Activated B cell treated with CpG ODN at 0.5 μM for 24 hours (primary cell): ENCODE measurements at regions not wholly inside any gene's neighbourhood (a gene's known extent, or its start where the extent isn't known, plus 50 kb on each side); places are given as distances from the start of the nearest gene placed in this dataset.

ENCODE experiments used
- ATAC-seq: fragments of 200-7000 bp; cut with Tn5 transposase; one replicate; pipeline ENCODE4 v1.10.0; 2021; ENCODE audit warnings: low read depth, mild to moderate bottlenecking, moderate library complexity
- CTCF ChIA-PET: fragments of 350-600 bp; sonication (Branson Sonifier 250); formaldehyde crosslinking; loops from one replicate; lab custom pipeline; 2021; ENCODE audit warnings: antibody characterized with exemption; lab: Charles Lee
- POLR2A ChIA-PET: fragments of 350-600 bp; sonication (Branson Sonifier 250); formaldehyde crosslinking; loops from one replicate; lab custom pipeline; 2021; ENCODE audit warnings: antibody characterized with exemption; lab: Charles Lee
- DNase-seq: peaks from one replicate; pipeline ENCODE4 v3.0.0; 2022
- H3K27ac Mint-ChIP-seq: one replicate; pipeline ENCODE4 v1.8.0; 2020; ENCODE audit warnings: mixed read lengths
- H3K27me3 Mint-ChIP-seq: one replicate; pipeline ENCODE4 v1.8.0; 2021; ENCODE audit warnings: mixed read lengths
- H3K36me3 Mint-ChIP-seq: one replicate; pipeline ENCODE4 v1.8.0; 2021; ENCODE audit warnings: low read depth, mixed read lengths
- H3K4me1 Mint-ChIP-seq: one replicate; pipeline ENCODE4 v1.8.0; 2021; ENCODE audit warnings: mixed read lengths
- H3K4me3 Mint-ChIP-seq: one replicate; pipeline ENCODE4 v1.8.0; 2020; ENCODE audit warnings: mild to moderate bottlenecking, mixed read lengths
- H3K9me3 Mint-ChIP-seq: one replicate; pipeline ENCODE4 v1.8.0; 2020; ENCODE audit warnings: mixed read lengths
- CTCF ChIP-seq: fragments of 200-600 bp; IDR thresholded peaks from one replicate; pipeline ENCODE4 v1.8.0; 2022; ENCODE audit warnings: antibody characterized with exemption, mild to moderate bottlenecking
- intact Hi-C: fragments of 100-400 bp; cut with micrococcal nuclease; formaldehyde crosslinking; loops from one replicate; pipeline ENCODE4 v1.15.1; 2024

- H3K4me1 Mint-ChIP-seq: peaks cover 4% of the 10 kb centered on the region
- no peaks in the 10 kb centered on the region for H3K36me3 Mint-ChIP-seq
- CTCF ChIA-PET: no interaction called here
Measured at GRCh38 chr4:86481440-86481839, 112.7 kb upstream of the PTPN13 start.

DNA sequence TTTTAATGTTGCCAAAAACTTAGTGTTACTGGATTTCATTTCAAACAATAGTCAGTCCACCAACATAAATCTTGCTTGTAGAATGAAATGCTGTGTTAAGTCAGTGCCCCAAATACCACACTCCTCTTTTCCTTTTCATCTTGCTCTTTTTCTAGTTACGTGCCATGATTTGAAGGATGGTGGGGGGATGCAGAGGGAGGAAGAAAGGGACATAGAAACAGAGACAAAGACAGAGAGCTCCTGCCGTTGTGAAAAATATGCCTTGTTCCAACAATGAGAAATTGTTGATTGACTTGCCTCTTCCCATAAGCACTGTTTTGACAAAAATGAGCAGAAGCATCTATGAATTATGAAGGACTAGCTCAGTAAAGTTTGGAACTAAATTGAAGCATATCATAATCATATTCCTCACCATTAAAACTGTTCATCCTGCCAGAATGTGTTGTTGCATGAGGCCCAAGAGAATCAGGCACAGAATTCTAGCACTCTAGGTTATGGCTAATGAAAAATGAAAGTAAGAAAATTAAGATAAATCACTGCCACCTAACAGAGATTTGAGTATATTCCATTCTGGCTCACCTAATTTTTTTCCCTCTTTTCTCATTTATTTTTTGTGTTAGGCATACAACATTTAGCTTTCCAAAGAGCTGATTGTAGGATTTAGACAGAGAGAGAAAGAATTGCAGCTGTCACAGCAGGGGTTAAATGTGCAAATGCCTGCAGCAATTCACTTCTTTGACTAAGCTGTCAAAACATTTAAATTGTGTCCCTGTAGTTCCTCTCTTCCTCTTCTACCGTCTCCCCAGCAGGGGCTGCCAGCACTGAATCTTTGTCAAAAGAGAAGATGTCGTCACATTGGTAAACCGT, 111.6 kb upstream of the PTPN13 start:
- ChIA-PET CTCF (interaction anchor here (0.7 kb wide), 3 partner anchors 13 to 16 kb away, joined by 3 to 4 read pairs (median 3); no protein-coding TSS in a partner anchor), POLR2A (no interaction called here)
- H3K27ac Mint-ChIP-seq: no peak overlapping the region
- no peak overlapping the region for H3K4me3 Mint-ChIP-seq
- no peaks in the 10 kb centered on the region for H3K9me3 Mint-ChIP-seq
- peaks cover 4% of the 10 kb centered on the region for H3K4me1 Mint-ChIP-seq
- intact Hi-C loops: no loop called here
- TF ChIP-seq CTCF: no peak
- H3K27me3 Mint-ChIP-seq: no peaks in the 10 kb centered on the region
- no peaks in the 10 kb centered on the region for H3K36me3 Mint-ChIP-seq
- DNase-seq (no peak), ATAC-seq (no peak)

More at GRCh38 chr4:86481440-86481839, 112.7 kb upstream of the PTPN13 start:
- no peak for DNase-seq
- no peak for TF ChIP-seq CTCF
- POLR2A ChIA-PET: no interaction called here
- no peak overlapping the region for H3K27ac Mint-ChIP-seq
- no peak for ATAC-seq
- no peaks in the 10 kb centered on the region for H3K9me3 Mint-ChIP-seq
- H3K4me3 Mint-ChIP-seq: no peak overlapping the region
- no peaks in the 10 kb centered on the region for H3K27me3 Mint-ChIP-seq
- intact Hi-C loops: no loop called here

- DNase-seq (no peak), ATAC-seq (no peak)
- TF ChIP-seq CTCF: no peak
- no peak overlapping the region for H3K27ac Mint-ChIP-seq
- no peaks in the 10 kb centered on the region for H3K9me3 Mint-ChIP-seq
- POLR2A ChIA-PET: no interaction called here
- no peak overlapping the region for H3K4me3 Mint-ChIP-seq
- no peaks in the 10 kb centered on the region for H3K36me3 Mint-ChIP-seq
- H3K4me1 Mint-ChIP-seq: peaks cover 4% of the 10 kb centered on the region
- CTCF ChIA-PET: interaction anchor here (0.7 kb wide), 3 partner anchors 11 to 15 kb away, joined by 3 to 4 read pairs (median 3); no protein-coding TSS in a partner anchor
- H3K27me3 Mint-ChIP-seq: no peaks in the 10 kb centered on the region
- intact Hi-C loops: no loop called here
Measured at GRCh38 chr4:86483173-86483490, 111.0 kb upstream of the PTPN13 start.

GRCh38 chr4:86483773-86484172, 110.3 kb upstream of the PTPN13 start:
- ATAC-seq (no peak), DNase-seq (no peak)
- Mint-ChIP-seq H3K27me3 (no peaks in the 10 kb centered on the region), H3K9me3 (no peaks in the 10 kb centered on the region), H3K4me1 (peaks cover 4% of the 10 kb centered on the region), H3K27ac (no peak overlapping the region), H3K36me3 (no peaks in the 10 kb centered on the region), H3K4me3 (no peak overlapping the region)
- no peak for TF ChIP-seq CTCF
- intact Hi-C loops: no loop called here
- POLR2A ChIA-PET: no interaction called here
- CTCF ChIA-PET: interaction anchor here (0.7 to 1.0 kb wide), 2 partner anchors 11 to 13 kb away, joined by 3 read pairs; no protein-coding TSS in a partner anchor

GRCh38 chr4:86484241-86484640, 109.9 kb upstream of the PTPN13 start:
- Mint-ChIP-seq H3K9me3 (no peaks in the 10 kb centered on the region), H3K27ac (no peak overlapping the region), H3K4me3 (no peak overlapping the region), H3K36me3 (no peaks in the 10 kb centered on the region), H3K27me3 (no peaks in the 10 kb centered on the region), H3K4me1 (peaks cover 4% of the 10 kb centered on the region)
- ATAC-seq: no peak
- DNase-seq: no peak
- POLR2A ChIA-PET: no interaction called here
- CTCF ChIA-PET: interaction anchor here (1.0 kb wide), 1 partner anchor 12 kb away, joined by 3 read pairs; no protein-coding TSS in a partner anchor
- intact Hi-C loops: no loop called here
- no peak for TF ChIP-seq CTCF
